HCT116 (cell line): ENCODE measurements at regions not wholly inside any gene's neighbourhood (a gene's known extent, or its start where the extent isn't known, plus 50 kb on each side); places are given as distances from the start of the nearest gene placed in this dataset.

Experiments used
- ATAC-seq: fragments of 200-7000 bp; cut with Tn5 transposase; 2 replicates; pipeline ENCODE4 v1.9.1; 2020; ENCODE audit warnings: mild to moderate bottlenecking, moderate library complexity
- BruUV-seq: library from RNA; stranded (reverse); fragments of 400-500 nt; replicated peaks from 2 replicates; lab custom pipeline; 2021; lab: Mats Ljungman, UMichigan
- CTCF ChIA-PET: fragments of 300-600 bp; sonication (Branson Sonifier 250); formaldehyde crosslinking; loops from one replicate; lab custom pipeline; 2021; ENCODE audit warnings: antibody characterized with exemption; lab: Charles Lee
- POLR2A ChIA-PET: fragments of 300-600, 350-600 bp; sonication (Branson Sonifier 250); formaldehyde crosslinking; loops from one replicate; lab custom pipeline; 2021; ENCODE audit warnings: antibody characterized with exemption; lab: Charles Lee
- RAD21 ChIA-PET, 2 experiments: fragments of 300-600 bp; sonication (Branson Sonifier 250); formaldehyde crosslinking; loops; one replicate each; lab custom pipeline; 2023; ENCODE audit warnings: low total read pairs in 2 of 2; ENCODE audit not compliant: uncharacterized antibody in 2 of 2, unreplicated experiment in 2 of 2, low non-redundant PET in 1 of 2; lab: Charles Lee
- DNase-seq: peaks from one replicate; pipeline ENCODE4 v3.0.0-alpha.2; 2010; ENCODE audit warnings: low read depth, low spot score
- H2AFZ ChIP-seq: fragments of 200-600 bp; shearing (Covaris generic), sonication (generic); 2 replicates; pipeline ENCODE4 v1.6.1; 2017; ENCODE audit warnings: low read depth, mixed run types, mixed read lengths, antibody characterized with exemption, low read length; ENCODE audit not compliant: poor library complexity, severe bottlenecking
- H3K27ac ChIP-seq: 2 replicates; pipeline ENCODE4 v1.5.1; 2012; ENCODE audit warnings: low read depth, low read length
- H3K27me3 ChIP-seq: fragments of 200-600 bp; sonication (generic); 2 replicates; pipeline ENCODE4 v1.6.1; 2016; ENCODE audit warnings: mixed run types, low read length, mixed read lengths; ENCODE audit not compliant: insufficient read depth
- H3K36me3 ChIP-seq, 2 experiments: fragments of 200-500 bp in 1 of 2; fragments of 200-600 bp in 1 of 2; sonication (Bioruptor generic) in 1 of 2; sonication (generic) in 1 of 2; 2 replicates each; pipeline versions ENCODE4 v1.5.1 to v1.6.1; 2014 to 2016; ENCODE audit warnings: low read length in 2 of 2, inconsistent platforms in 1 of 2, mixed read lengths in 1 of 2, mixed run types in 1 of 2; ENCODE audit not compliant: insufficient read depth in 2 of 2, control insufficient read depth in 1 of 2
- H3K4me1 ChIP-seq, 2 experiments: fragments of 200-600 bp in 1 of 2; sonication (generic) in 1 of 2; 2 replicates each; pipeline versions ENCODE4 v1.5.1 to v1.6.1; 2012 to 2017; ENCODE audit warnings: low read length in 2 of 2, inconsistent platforms in 1 of 2, mild to moderate bottlenecking in 1 of 2, mixed read lengths in 1 of 2, mixed run types in 1 of 2, moderate library complexity in 1 of 2; ENCODE audit not compliant: insufficient read depth in 2 of 2, control insufficient read depth in 1 of 2
- H3K4me2 ChIP-seq: fragments of 200-600 bp; sonication (generic); 2 replicates; pipeline ENCODE4 v1.6.1; 2017; ENCODE audit warnings: mixed run types, low read length, mixed read lengths
- H3K4me3 ChIP-seq, 2 experiments: fragments of 200-600 bp in 1 of 2; sonication (generic) in 1 of 2; replicated peaks in 1 of 2; 2 replicates each; pipeline ENCODE4 v1.5.1; 2011 to 2016; ENCODE audit warnings: low read length in 2 of 2, control low read depth in 1 of 2, low read depth in 1 of 2, mild to moderate bottlenecking in 1 of 2, mixed read lengths in 1 of 2, mixed run types in 1 of 2
- H3K79me2 ChIP-seq: fragments of 200-600 bp; sonication (generic); 2 replicates; pipeline ENCODE4 v1.6.1; 2017; ENCODE audit warnings: mild to moderate bottlenecking, mixed run types, low read length, moderate library complexity, mixed read lengths; ENCODE audit not compliant: insufficient read depth
- H3K9ac ChIP-seq: fragments of 200-600 bp; sonication (generic); 2 replicates; pipeline ENCODE4 v1.6.1; 2016; ENCODE audit warnings: low read length, mixed read lengths
- H3K9me2 ChIP-seq: fragments of 200-600 bp; sonication (generic), shearing (Covaris generic); 2 replicates; pipeline ENCODE4 v1.6.1; 2017; ENCODE audit warnings: mixed run types, mild to moderate bottlenecking, moderate library complexity; ENCODE audit not compliant: insufficient read depth
- H3K9me3 ChIP-seq, 2 experiments: fragments of 200-500 bp in 1 of 2; fragments of 200-600 bp in 1 of 2; sonication (Bioruptor generic) in 1 of 2; sonication (generic) in 1 of 2; 2 replicates each; pipeline ENCODE4 v1.6.1; 2014 to 2017; ENCODE audit warnings: low read length in 2 of 2, mixed read lengths in 2 of 2, inconsistent platforms in 1 of 2, low read depth in 1 of 2, mild to moderate bottlenecking in 1 of 2, mixed run types in 1 of 2, moderate library complexity in 1 of 2; ENCODE audit not compliant: control insufficient read depth in 1 of 2, insufficient read depth in 1 of 2
- H4K20me1 ChIP-seq: fragments of 200-600 bp; sonication (generic), shearing (Covaris generic); 2 replicates; pipeline ENCODE4 v1.6.1; 2017; ENCODE audit warnings: mixed run types, mild to moderate bottlenecking, moderate library complexity; ENCODE audit not compliant: insufficient read depth
- CBX3 ChIP-seq: IDR thresholded peaks from 2 replicates; pipeline ENCODE4 v1.6.1; 2012; ENCODE audit warnings: low read depth
- CEBPB ChIP-seq: IDR thresholded peaks from 2 replicates; pipeline ENCODE4 v1.6.1; 2012; ENCODE audit warnings: low read depth
- EGR1 ChIP-seq: IDR thresholded peaks from 2 replicates; pipeline ENCODE4 v1.6.1; 2012; ENCODE audit warnings: low read depth
- ELF1 ChIP-seq: IDR thresholded peaks from 2 replicates; pipeline ENCODE4 v1.6.1; 2012; ENCODE audit warnings: low read depth, borderline replicate concordance
- EZH2 ChIP-seq: fragments of 200-600 bp; sonication (generic); IDR thresholded peaks from 2 replicates; pipeline ENCODE4 v1.6.1; 2017; ENCODE audit warnings: antibody characterized with exemption, mixed run types
- FOSL1 ChIP-seq: IDR thresholded peaks from 2 replicates; pipeline ENCODE4 v1.6.1; 2012; ENCODE audit warnings: low read depth
- JUND ChIP-seq: IDR thresholded peaks from 2 replicates; pipeline ENCODE4 v1.6.1; 2012
- MAX ChIP-seq: IDR thresholded peaks from 2 replicates; pipeline ENCODE4 v1.6.1; 2012
- POLR2AphosphoS5 ChIP-seq: IDR thresholded peaks from 2 replicates; pipeline ENCODE4 v1.6.1; 2011; ENCODE audit warnings: mild to moderate bottlenecking, low read depth, low read length, moderate library complexity
- RAD21 ChIP-seq: IDR thresholded peaks from 2 replicates; pipeline ENCODE4 v1.6.1; 2012; ENCODE audit warnings: low read depth, mild to moderate bottlenecking
- SP1 ChIP-seq: IDR thresholded peaks from 2 replicates; pipeline ENCODE4 v1.6.1; 2012; ENCODE audit warnings: low read depth
- SRF ChIP-seq: IDR thresholded peaks from 2 replicates; pipeline ENCODE4 v1.6.1; 2012; ENCODE audit warnings: low read depth
- TCF7L2 ChIP-seq: IDR thresholded peaks from 2 replicates; pipeline ENCODE4 v1.7.0; 2011; ENCODE audit warnings: borderline replicate concordance, inconsistent platforms; ENCODE audit not compliant: insufficient read depth, insufficient read length; ENCODE audit errors: extremely low read depth
- YY1 ChIP-seq: IDR thresholded peaks from 2 replicates; pipeline ENCODE4 v1.6.1; 2011; ENCODE audit warnings: low read length, low read depth, moderate library complexity, mild to moderate bottlenecking; ENCODE audit not compliant: insufficient replicate concordance; ENCODE audit errors: extremely low read depth
- intact Hi-C: fragments of 100-400 bp; cut with micrococcal nuclease; formaldehyde crosslinking; loops from 2 replicates; pipeline ENCODE4 v1.10.0; 2022
- TF ChIP-seq, protein P1 (sequence below): IDR thresholded peaks from 2 replicates; pipeline ENCODE4 v1.6.1; 2012

GRCh38 chr2:67240507-67240906 is 156.6 kb upstream of the ETAA1 start:
- ATAC-seq (no peak), DNase-seq (no peak)
- no TSS peak for BruUV-seq
- Histone ChIP-seq H3K79me2 (no peaks in the 10 kb centered on the region), H3K9me2 (no peaks in the 10 kb centered on the region), H3K27me3 (no peaks in the 10 kb centered on the region; the same call in 1 of the 2 replicates), H3K9me3 (no peaks in the 10 kb centered on the region), H3K36me3 (no peaks in the 10 kb centered on the region), H3K4me2 (no peak overlapping the region), H2AFZ (no peak overlapping the region), H4K20me1 (no peaks in the 10 kb centered on the region), H3K27ac (no peak overlapping the region)
- intact Hi-C loops = no loop called here
- no peak for TF ChIP-seq CBX3
- no peak for TF ChIP-seq SP1
- no peak for TF ChIP-seq JUND
- no peak for TF ChIP-seq TCF7L2
- no peak for TF ChIP-seq EGR1
- TF ChIP-seq POLR2AphosphoS5 = no peak
- no peak for TF ChIP-seq RAD21
- TF ChIP-seq CEBPB = no peak
- no peak for TF ChIP-seq ELF1
- TF ChIP-seq SRF = no peak
- TF ChIP-seq FOSL1 = no peak
- no peak for TF ChIP-seq EZH2
- TF ChIP-seq YY1 = no peak
- TF ChIP-seq MAX = no peak
- TF ChIP-seq, protein P1, sequence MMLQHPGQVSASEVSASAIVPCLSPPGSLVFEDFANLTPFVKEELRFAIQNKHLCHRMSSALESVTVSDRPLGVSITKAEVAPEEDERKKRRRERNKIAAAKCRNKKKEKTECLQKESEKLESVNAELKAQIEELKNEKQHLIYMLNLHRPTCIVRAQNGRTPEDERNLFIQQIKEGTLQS = no peak
- TF ChIP-seq, all 23 proteins: peak for 0
- POLR2A ChIA-PET = no interaction called here
- RAD21 ChIA-PET = no interaction called here
- Histone ChIP-seq H3K4me3 (no peak overlapping the region), H3K9ac (no peak overlapping the region), H3K4me1 (no peaks in the 10 kb centered on the region)
- CTCF ChIA-PET = no interaction called here
